GM21390 (cell line): ENCODE measurements at regions not wholly inside any gene's neighbourhood (a gene's known extent, or its start where the extent isn't known, plus 50 kb on each side); places are given as distances from the start of the nearest gene placed in this dataset.

Experiments used
- ATAC-seq: cut with Tn5 transposase; IDR thresholded peaks from one replicate; pipeline ENCODE4 v1.9.1; 2021; ENCODE audit not compliant: unreplicated experiment

DNA sequence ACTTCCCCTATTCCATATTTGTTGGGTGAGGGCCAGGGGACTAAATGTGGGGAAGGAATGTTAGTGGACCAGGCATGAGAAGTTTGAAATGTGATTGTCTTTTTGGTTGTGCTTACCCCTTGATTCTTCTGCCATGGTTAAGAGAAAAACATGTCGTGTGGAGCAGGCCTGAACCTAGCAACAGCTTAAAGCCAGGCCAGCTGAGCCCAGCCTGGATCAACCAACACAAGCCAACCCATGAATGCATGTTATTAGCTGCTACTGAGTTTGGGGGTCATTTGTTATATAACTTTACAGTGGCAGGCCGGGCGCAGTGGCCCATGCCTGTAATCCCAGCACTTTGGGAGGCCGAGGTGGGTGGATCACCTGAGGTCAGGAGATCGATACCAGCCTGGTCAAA, 52.4 kb upstream of the TRIO start:
- ATAC-seq = no peak

DNA sequence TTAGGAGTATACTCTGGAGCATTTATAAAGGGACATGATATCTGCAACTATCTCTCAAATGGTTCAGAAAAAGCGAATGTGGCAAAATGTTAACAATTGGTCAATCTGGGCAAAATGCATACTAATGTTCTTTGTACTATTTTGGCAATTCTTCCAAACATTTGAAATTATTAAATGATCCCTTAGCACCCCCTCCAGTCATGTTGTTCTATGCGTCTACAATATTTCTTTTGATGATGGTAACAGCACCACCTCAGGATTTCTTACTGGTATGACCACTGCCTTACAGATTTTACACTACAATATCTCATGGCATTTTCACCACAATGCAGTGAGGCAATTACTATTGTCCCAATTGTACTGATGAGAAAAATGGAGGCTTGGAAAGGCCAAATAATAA, 52.9 kb upstream of the TRIO start:
- ATAC-seq = no peak

DNA sequence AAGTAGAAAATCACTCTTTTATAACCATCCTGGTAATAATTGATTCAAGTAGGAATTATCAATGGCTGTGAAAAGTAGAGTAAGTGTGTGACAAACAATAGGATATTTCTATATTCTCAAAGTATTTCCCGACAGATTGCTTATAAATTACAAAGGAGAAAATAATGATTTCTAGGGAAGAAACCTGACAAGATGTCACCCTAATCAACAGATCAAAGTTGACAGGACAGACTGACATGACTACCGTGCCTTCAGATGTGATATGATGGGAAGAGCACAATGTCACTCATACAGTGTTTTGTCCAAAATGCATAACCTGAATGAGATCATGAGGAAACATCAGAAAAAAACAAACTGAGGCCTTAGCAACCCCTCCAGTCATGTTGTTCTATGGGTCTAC, 53.9 kb upstream of the TRIO start:
- no peak for ATAC-seq

DNA sequence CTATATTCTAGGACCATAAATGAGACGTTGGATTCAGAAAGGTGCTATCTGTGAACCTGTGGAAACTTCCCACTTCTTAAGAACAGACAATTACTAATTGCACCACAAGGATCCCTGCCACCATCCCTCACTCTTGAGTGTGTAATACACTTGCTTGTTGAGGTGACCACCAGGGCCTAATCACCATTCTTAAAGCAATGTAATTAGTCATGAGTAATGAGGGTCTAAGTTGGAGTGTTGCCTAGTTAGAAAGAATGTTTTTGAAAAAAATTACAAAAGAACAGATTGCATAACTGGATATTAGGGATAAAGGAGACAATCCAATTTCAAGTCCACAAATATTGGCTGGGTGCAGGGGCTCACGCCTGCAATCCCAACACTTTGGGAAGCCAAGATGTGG, 56.9 kb upstream of the TRIO start:
- no peak for ATAC-seq

DNA sequence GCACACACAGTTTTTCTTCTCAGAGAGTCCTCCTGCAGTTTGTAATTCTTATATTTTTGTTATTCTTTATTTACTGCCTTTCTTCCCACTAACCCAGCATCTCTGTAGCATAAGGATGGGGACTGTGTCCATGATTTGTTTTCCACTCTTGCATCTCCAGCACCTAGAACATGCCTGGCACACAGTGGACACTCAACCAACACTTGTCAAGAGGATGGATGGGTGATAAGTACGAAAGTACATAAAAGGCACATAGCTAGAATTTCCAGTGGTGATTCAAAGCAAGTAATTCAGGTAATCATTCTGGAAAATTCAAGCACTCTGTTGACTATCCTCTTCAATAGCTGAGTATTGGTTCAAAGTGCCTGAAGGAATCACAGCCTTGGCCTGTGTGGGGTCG, 60.2 kb upstream of the TRIO start:
- no peak for ATAC-seq

DNA sequence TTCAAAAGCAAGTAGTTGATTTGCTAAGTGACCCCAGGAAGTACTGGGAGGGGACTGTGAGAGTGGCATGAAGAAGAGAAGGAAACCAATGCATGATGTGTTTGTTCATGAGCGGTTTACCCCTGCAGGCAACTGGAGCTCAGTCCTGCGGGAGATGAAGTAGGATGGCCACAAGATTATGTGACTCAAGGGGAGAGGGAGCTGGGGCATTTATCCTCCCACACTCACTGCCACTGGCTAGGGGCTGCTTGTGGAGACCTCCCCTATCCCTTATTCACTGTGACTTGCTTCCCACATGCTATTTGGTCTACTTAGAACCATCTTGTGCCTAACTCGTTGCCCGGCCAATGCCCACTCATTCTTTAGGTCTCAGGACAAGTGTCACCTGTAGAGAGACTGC, 60.6 kb upstream of the TRIO start:
- ATAC-seq = no peak

DNA sequence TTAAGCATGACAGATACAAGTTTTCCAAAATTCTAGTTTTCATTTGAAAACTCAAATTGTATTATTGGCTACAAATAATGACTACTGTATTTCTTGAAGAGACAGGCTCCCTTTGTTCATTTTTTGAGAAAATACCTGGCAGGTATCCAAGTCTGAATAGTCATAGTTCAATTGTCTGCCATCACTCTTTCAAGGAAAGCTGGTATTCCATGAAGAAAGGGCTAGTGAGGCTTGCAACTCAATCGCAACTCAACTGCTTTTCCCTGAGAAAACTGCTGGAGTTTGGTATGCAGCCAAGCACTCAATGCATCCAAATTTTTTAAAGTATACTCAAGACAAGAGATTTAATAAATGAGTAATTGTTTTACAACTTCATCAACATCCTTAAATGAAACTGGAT, 61.4 kb upstream of the TRIO start:
- ATAC-seq = no peak

DNA sequence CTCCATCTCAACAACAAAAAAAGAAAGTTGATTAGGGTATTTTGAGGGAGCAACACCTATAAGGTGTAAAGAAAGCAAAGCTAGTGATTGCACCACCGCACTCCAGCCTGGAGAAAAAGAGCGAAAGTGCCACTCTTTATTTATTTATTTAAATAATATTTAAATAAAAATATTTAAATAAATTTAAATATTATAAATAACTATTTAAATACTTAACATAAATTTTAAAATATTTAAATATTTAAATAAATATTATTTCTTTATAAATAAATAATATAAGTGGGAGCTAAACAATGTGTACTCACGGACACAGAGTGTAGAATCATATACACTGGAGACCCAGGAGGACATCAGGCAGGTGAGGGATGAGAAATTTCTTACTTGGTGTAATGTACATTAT, 64.4 kb upstream of the TRIO start:
- ATAC-seq = no peak

DNA sequence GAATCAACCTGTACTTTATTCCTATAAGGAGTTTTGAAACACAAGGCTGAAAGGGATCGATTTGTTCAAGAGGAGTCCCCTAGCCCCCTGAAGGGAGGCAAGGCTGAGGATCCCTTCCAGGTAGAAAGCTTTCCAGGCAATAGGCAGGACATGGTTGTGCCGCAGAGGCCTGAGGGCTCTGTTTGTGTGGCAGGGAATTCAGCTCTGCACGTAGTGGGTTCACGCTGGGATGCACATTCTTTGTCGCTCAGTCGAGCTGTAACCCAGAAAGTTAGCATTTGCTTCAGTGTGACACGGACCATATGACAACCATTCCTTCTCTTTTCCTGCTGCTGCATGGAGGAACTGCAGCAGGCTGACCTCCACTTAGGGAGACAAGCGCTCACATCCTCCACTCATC, 65.6 kb upstream of the TRIO start:
- no peak for ATAC-seq

DNA sequence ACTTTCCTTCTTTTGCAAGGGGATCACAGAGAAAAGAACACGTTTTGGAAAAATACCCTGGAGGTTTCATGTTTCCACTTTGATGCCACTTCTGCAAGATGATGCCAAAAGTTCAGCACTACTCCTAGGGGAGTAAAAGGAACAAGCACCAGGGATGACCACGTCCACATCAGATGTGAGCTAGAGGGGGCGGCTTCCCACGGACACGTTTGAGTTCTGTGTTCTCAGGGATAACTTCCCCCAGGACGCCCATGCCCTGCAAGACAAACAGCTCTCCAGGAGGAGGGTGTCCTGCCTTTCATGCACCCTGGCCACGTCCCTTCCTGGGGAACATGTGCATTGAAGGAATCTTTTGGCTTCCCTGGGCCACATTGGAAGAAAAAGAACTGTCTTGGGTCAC, 66.6 kb upstream of the TRIO start:
- no peak for ATAC-seq

DNA sequence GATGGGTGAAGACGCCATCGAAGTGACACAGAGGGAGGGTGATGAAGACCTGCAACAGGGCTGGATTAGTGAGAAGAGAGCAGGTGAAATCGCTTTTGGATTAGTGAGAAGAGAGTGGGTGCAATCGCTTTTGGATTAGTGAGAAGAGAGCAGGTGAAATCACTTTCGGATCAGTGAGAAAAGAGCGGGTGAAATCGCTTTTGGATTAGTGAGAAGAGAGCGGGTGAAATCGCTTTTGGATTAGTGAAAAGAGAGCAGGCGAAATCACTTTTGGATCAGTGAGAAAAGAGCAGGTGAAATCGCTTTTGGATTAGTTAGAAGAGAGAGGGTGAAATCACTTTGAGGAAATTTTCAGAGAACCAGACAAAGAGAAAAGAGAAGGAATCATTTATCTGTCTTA, 67.2 kb upstream of the TRIO start:
- no peak for ATAC-seq

DNA sequence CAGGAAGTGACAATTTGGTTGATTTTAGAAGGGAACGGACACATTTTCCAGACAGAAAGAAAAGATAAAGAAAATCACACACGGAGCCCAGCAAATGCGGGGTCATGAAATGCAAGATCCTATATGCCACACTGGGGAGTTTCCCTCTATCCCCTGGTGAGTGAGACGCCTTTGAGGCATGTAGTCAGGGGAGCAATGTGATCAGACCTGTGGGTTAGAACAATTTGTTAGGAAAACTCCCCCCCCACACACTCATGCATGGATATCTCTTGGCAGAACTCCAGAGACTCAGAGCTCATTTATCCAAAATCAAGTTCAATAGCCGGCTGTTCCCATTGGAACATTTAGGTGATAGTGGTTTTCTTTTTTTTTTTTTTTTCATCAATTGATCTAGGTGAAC, 71.7 kb upstream of the TRIO start:
- no peak for ATAC-seq

DNA sequence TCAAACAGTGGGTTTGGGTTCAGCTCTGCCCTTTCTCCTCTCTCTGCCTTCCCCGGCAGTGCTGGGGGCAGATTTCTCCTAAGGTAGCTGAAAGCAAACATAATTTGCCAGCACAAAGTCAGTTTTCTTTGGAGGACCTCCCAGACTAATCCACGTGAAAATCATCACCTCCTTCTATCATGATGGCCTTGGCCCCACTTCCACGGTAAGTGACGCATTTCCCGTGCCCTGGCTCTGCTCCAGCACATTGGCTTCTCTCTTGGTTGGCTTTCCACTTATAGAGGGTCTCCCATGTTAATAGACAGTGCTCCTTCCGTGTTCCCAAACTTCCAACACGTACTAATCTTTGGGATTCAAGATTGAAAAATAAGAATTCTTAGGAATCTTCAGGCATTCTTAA, 74.1 kb upstream of the TRIO start:
- ATAC-seq = no peak

DNA sequence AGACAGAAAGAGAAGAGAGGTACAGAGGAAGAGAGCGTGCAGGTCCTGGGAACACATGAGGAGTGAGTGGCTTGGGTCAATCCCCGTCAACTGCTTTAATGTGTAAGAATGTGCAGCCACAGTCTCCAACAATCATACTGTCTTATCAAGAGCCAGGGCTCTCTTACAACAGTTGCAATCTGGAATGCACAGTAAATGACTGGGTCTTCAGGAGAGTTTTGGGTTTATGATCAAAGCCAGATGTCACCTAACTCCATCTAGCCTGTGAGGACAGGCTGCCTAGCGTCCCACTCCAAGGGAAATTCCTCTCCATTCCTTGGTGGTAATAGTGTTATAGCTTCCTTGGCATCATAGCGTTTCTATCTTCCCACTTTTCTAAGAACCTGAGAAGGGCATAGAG, 75.0 kb upstream of the TRIO start:
- no peak for ATAC-seq

DNA sequence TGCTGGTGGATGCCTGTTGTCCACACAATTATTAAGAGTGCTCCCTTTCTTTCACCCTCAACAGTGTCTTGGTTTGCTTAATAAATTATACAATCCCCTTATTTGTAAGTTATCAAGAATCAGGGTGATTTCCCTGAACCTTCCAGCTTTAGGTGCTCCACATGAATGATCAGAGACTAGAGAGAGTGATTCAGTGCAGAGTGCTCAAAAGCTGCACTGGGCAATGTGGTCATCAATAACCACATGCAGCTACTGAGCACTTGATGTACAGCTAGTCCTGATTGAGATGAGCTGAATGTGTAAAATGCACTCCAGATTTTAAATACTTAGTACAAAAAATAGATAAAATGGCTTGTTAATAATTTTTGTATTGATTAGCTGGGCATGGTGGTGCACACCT, 76.8 kb upstream of the TRIO start:
- ATAC-seq = no peak

DNA sequence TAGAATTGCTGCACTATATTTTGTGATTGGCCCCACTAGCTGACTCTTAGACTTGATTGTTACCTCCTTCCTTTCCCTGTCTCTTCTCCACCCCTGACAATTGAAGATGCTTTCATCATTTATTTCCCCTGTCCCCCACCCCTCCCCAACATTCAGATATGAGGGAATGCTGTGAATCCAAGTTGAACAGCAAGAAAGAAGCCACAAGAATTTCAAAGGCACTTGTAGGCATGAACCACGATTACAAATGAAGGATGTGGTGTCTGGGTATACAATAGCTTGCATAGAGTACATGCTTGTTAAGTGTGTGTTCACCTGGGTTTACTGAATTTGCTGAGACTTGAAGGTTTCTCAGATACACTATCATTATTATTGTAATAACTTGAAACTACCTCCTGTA, 78.3 kb upstream of the TRIO start:
- ATAC-seq = no peak

DNA sequence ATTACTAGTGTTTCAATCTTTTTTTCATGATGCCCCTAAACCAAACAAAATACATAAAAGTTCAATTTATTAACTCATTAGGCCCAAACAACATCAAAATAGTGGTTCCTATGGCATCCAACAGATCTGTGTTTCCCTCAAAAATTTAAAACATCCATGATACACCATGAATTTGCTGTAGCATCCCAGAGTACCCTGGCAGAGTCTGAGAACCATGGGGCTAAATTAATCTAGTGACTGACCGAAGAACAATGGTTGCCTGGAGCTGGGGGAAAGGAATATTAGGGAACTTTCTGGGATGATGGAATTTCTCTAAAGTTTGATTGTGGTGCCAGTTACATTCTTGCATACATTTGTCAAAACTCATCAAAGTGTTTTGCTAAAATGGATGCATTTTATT, 79.5 kb upstream of the TRIO start:
- ATAC-seq = no peak

DNA sequence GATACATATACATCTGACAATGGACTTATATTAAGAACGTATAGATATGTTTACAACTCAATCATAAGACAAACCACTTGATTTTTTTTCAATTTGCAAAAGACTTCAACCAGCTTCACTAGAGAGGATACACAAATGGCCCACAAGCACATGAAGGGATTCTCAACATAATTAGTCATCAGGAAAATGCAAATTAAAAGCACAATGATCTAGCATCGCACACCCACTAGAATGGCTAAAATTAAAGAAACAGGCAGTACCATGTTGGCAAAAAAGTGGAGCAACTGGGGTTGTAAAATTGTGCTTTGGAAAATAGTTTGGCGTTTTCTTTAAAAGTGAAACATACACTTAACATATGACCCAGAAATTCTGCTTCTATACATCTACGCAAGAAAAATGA, 80.0 kb upstream of the TRIO start:
- no peak for ATAC-seq

DNA sequence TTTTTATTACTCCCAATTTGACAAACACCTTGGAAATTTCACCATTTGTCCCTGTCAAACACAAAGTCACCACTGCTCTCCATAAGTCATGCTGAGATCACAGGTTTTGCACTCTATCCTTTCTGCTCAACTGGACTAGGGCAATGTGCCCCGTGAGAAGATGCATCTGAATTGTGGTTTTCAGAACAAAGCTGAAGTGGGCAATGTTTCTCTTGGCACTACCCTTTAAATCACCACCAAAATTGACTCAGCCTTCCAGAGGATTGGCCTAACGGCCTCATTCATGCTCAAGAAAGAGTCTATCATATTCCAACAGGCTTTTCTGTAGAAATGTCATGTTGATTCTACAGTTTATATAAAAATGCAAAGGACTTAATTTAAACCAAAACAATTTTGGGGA, 81.0 kb upstream of the TRIO start:
- ATAC-seq = no peak

DNA sequence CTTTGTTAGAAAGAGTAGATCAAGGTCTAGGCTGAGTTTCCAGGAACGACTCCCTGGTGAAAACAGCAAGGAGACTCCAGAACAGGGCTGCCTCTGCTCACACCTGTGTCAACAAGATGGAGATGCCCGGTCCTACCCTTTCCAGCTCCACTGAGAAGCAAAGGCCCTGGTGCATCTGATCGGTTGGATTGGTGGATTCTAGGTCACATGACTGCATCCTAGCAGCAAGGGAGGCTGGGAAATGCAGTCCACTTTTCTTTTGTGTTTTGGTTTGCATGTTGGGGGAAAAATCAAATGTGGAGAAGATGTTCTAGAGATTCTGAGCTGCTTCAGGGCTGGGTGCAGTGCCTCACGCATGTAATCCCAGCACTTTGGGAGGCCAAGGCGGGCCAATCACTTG, 82.0 kb upstream of the TRIO start:
- no peak for ATAC-seq

DNA sequence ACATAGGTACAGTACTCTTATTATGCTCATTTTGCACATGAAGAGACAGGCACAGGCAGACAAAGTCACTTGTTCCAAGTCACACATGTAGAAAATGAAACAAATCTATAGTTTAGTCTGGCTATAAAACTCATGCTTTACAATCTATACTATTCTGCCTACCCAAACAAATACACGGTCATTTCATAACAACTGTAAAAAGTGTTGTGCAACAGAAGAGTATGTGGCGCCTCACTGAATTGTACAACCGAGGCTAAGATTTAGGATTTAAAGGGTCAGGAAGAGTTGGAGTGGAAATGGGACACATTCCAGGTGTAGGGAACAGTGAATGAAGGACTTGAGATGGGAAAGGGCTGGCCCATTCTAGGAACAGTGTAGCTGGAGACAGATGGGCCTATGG, 82.9 kb upstream of the TRIO start:
- ATAC-seq = no peak

DNA sequence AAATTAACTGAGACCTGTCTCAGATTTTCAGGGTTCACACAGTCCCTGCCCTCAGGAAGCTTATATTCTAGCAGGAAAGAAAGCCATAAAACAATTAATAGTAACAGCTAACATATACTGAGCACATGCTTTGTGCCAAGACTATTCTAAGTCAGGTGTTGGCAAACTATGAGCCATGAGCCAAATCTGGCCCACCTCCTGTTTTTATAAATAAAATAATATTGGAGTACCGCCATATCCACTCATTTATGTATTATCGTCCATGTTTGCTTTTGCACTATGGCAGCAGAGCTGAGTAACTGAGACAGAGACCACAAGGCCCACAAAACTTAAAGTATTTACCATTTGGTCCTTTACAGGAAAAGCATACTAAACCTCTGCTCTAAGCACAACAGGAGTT, 83.3 kb upstream of the TRIO start:
- no peak for ATAC-seq

DNA sequence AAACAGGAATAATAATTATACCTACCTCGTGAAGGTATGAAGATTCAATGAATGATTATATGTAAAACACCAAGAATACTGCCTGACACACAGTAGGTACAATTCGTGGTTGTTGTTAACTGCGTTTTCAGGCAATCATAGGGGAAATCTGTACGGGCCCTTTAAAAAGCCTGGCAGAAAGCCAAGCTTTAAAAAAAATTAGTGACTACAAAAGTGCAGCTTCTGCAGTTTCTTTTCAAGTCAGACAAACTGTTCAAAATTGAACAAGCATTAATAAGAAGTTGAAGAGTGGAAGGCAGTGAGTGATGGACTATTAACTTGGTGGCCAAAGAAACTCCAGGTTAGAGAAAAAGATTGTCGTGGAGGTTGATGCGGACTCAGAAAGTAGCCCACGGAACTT, 85.9 kb upstream of the TRIO start:
- no peak for ATAC-seq

DNA sequence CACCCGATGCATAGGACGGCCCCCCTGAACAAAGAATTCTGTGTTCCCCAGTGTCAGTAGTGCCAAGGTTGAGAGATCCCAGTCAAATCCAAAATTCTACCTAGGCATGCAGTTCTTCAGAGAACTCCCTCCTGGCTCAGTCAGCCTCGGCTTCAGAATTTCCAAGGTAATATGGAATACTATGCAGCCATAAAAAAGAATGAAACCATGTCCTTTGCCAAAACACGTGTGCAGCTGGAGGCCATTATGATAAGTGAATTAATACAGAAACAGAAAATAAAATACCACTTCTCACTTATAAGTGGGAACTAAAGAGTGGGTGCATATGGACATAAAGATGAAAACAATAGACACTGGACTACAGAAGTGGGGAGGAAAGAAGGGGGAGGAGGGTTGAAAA, 87.1 kb upstream of the TRIO start:
- ATAC-seq = no peak
